ENCODE measurements at regions not wholly inside any gene's neighbourhood (a gene's known extent, or its start where the extent isn't known, plus 50 kb on each side); places are given as distances from the start of the nearest gene placed in this dataset.

DNA sequence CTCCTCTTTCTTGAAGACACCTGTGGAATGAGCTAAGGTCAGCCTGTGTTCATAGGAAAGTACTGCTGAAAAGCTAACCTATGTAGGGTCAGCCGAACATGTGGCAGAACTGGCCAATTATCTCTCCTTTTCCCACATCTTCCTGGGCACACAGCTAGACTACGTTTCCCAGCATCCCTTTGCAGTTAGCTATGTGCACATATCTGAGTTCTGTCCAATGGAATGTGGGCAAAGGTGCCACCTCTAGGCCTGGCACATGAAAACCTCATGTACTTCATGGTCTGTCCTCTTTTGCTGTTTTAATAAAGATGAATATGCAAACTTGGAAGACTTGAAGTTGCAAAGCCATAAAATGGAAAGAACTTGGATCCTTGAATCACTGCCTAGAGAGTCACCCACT is 352.6 kb downstream of the TNS1 start:
- Histone ChIP-seq H3K4me1 (ENCODE audit: insufficient read depth, low read length, poor library complexity, severe bottlenecking) (no peaks in the 10 kb centered on the region), H3K9me3 (ENCODE audit: low read length) (no peaks in the 10 kb centered on the region), H3K27ac (ENCODE audit: low read depth, low read length, poor library complexity, severe bottlenecking) (no peak overlapping the region), H4K20me1 (ENCODE audit: insufficient read depth, low read length) (no peaks in the 10 kb centered on the region), H3K9me2 (ENCODE audit: insufficient read depth, low read length) (no peaks in the 10 kb centered on the region), H2AFZ (ENCODE audit: low read length) (no peak overlapping the region), H3K4me2 (ENCODE audit: low read length) (no peak overlapping the region), H3K4me3 (ENCODE audit: low read depth, low read length, poor library complexity, severe bottlenecking) (no peak overlapping the region), H3K36me3 (ENCODE audit: insufficient read depth, low read length) (no peaks in the 10 kb centered on the region), H3K79me2 (ENCODE audit: insufficient read depth, low read depth, low read length) (no peaks in the 10 kb centered on the region)
- no TSS peak for BruUV-seq (replicated peaks)
- intact Hi-C loops (cut with micrococcal nuclease; ENCODE audit: unreplicated experiment): no loop called here
- no peak for TF ChIP-seq EZH2phosphoT487 (IDR thresholded peaks at IDR 0.05; ENCODE audit: borderline replicate concordance, low read depth, low read length)
- TF ChIP-seq, protein P1, sequence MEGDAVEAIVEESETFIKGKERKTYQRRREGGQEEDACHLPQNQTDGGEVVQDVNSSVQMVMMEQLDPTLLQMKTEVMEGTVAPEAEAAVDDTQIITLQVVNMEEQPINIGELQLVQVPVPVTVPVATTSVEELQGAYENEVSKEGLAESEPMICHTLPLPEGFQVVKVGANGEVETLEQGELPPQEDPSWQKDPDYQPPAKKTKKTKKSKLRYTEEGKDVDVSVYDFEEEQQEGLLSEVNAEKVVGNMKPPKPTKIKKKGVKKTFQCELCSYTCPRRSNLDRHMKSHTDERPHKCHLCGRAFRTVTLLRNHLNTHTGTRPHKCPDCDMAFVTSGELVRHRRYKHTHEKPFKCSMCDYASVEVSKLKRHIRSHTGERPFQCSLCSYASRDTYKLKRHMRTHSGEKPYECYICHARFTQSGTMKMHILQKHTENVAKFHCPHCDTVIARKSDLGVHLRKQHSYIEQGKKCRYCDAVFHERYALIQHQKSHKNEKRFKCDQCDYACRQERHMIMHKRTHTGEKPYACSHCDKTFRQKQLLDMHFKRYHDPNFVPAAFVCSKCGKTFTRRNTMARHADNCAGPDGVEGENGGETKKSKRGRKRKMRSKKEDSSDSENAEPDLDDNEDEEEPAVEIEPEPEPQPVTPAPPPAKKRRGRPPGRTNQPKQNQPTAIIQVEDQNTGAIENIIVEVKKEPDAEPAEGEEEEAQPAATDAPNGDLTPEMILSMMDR (conservative IDR thresholded peaks at IDR 0.05; ENCODE audit: low read length): no peak
- POLR2A ChIA-PET: interaction anchor here (1.2 kb wide), 1 partner anchor 20 kb away, joined by 3 read pairs; no protein-coding TSS in a partner anchor
- CTCF ChIA-PET (ENCODE audit: unreplicated experiment): no interaction called here
- no peak for DNase-seq (ENCODE audit: low spot score)

- ChIA-PET CTCF (ENCODE audit: unreplicated experiment) (no interaction called here), POLR2A (no interaction called here)
- DNase-seq (ENCODE audit: low spot score): no peak
- H4K20me1 ChIP-seq (ENCODE audit: insufficient read depth, low read length): no peaks in the 10 kb centered on the region
- no peak overlapping the region for H3K4me3 ChIP-seq (ENCODE audit: low read depth, low read length, poor library complexity, severe bottlenecking)
- no peaks in the 10 kb centered on the region for H3K4me1 ChIP-seq (ENCODE audit: insufficient read depth, low read length, poor library complexity, severe bottlenecking)
- no peak overlapping the region for H2AFZ ChIP-seq (ENCODE audit: low read length)
- no peaks in the 10 kb centered on the region for H3K79me2 ChIP-seq (ENCODE audit: insufficient read depth, low read depth, low read length)
- no peaks in the 10 kb centered on the region for H3K9me2 ChIP-seq (ENCODE audit: insufficient read depth, low read length)
- intact Hi-C loops (cut with micrococcal nuclease; ENCODE audit: unreplicated experiment): no loop called here
- no peaks in the 10 kb centered on the region for H3K36me3 ChIP-seq (ENCODE audit: insufficient read depth, low read length)
- BruUV-seq (replicated peaks): no TSS peak
- H3K4me2 ChIP-seq (ENCODE audit: low read length): no peak overlapping the region
- TF ChIP-seq, protein P1 (conservative IDR thresholded peaks at IDR 0.05; ENCODE audit: low read length): no peak
- no peak for TF ChIP-seq EZH2phosphoT487 (IDR thresholded peaks at IDR 0.05; ENCODE audit: borderline replicate concordance, low read depth, low read length)
- no peak overlapping the region for H3K27ac ChIP-seq (ENCODE audit: low read depth, low read length, poor library complexity, severe bottlenecking)
- no peaks in the 10 kb centered on the region for H3K9me3 ChIP-seq (ENCODE audit: low read length)
Observed at GRCh38 chr2:217647925-217648324, 354.9 kb downstream of the TNS1 start.

GRCh38 chr2:217647226-217647625 is 355.6 kb downstream of the TNS1 start:
- Histone ChIP-seq H3K4me2 (ENCODE audit: low read length) (no peak overlapping the region), H3K4me3 (ENCODE audit: low read depth, low read length, poor library complexity, severe bottlenecking) (no peak overlapping the region), H3K4me1 (ENCODE audit: insufficient read depth, low read length, poor library complexity, severe bottlenecking) (no peaks in the 10 kb centered on the region), H4K20me1 (ENCODE audit: insufficient read depth, low read length) (no peaks in the 10 kb centered on the region), H3K36me3 (ENCODE audit: insufficient read depth, low read length) (no peaks in the 10 kb centered on the region), H2AFZ (ENCODE audit: low read length) (no peak overlapping the region), H3K9me2 (ENCODE audit: insufficient read depth, low read length) (no peaks in the 10 kb centered on the region), H3K79me2 (ENCODE audit: insufficient read depth, low read depth, low read length) (no peaks in the 10 kb centered on the region), H3K27ac (ENCODE audit: low read depth, low read length, poor library complexity, severe bottlenecking) (no peak overlapping the region), H3K9me3 (ENCODE audit: low read length) (no peaks in the 10 kb centered on the region)
- CTCF ChIA-PET (ENCODE audit: unreplicated experiment): no interaction called here
- no TSS peak for BruUV-seq (replicated peaks)
- TF ChIP-seq, protein P1 (conservative IDR thresholded peaks at IDR 0.05; ENCODE audit: low read length): no peak
- no peak for TF ChIP-seq EZH2phosphoT487 (IDR thresholded peaks at IDR 0.05; ENCODE audit: borderline replicate concordance, low read depth, low read length)
- DNase-seq (ENCODE audit: low spot score): no peak
- intact Hi-C loops (cut with micrococcal nuclease; ENCODE audit: unreplicated experiment): no loop called here
- POLR2A ChIA-PET: interaction anchor here (0.6 kb wide), 1 partner anchor 568 kb away, joined by 3 read pairs; no protein-coding TSS in a partner anchor
